ENCODE measurements at regions not wholly inside any gene's neighbourhood (a gene's known extent, or its start where the extent isn't known, plus 50 kb on each side); places are given as distances from the start of the nearest gene placed in this dataset.

DNA sequence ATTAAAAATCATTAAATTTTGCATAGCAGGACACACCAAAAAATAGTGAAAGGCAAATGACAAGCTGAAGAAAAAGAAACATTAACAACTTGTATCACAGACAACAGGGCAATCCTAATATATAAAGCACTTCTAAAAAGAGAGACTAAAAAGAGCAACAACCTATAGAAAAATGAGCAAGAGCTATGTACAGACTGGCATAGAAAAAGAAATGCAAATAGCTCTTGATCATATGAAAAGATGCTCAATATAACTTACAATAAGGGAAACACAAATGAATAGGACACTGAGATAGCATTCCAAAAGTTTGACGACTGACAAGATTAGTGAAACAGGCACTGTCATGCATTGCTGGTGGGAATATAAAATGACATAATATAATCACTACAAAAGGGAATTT is 235.9 kb downstream of the SEC61B start:
- H3K27me3 ChIP-seq = no peaks in the 10 kb centered on the region
- no peaks in the 10 kb centered on the region for H3K9me3 ChIP-seq
- WGBS, 3 donors = 87 to 89% (median 89%) methylated on average over 1 of the region's 1 CpG
- no peak overlapping the region for H3K27ac ChIP-seq
- TF ChIP-seq, protein P1, sequence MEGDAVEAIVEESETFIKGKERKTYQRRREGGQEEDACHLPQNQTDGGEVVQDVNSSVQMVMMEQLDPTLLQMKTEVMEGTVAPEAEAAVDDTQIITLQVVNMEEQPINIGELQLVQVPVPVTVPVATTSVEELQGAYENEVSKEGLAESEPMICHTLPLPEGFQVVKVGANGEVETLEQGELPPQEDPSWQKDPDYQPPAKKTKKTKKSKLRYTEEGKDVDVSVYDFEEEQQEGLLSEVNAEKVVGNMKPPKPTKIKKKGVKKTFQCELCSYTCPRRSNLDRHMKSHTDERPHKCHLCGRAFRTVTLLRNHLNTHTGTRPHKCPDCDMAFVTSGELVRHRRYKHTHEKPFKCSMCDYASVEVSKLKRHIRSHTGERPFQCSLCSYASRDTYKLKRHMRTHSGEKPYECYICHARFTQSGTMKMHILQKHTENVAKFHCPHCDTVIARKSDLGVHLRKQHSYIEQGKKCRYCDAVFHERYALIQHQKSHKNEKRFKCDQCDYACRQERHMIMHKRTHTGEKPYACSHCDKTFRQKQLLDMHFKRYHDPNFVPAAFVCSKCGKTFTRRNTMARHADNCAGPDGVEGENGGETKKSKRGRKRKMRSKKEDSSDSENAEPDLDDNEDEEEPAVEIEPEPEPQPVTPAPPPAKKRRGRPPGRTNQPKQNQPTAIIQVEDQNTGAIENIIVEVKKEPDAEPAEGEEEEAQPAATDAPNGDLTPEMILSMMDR (IDR thresholded peaks at IDR 0.05) = no peak
- no peak for TF ChIP-seq EP300 (IDR thresholded peaks at IDR 0.05)
- TF ChIP-seq POLR2A (IDR thresholded peaks at IDR 0.05) = no peak
- H3K4me1 ChIP-seq (ENCODE audit: insufficient read depth) = no peaks in the 10 kb centered on the region
- no peak for DNase-seq
- intact Hi-C loops (cut with DNase I) = no loop called here
- no peak overlapping the region for H3K4me3 ChIP-seq
- H3K36me3 ChIP-seq = no peaks in the 10 kb centered on the region

DNA sequence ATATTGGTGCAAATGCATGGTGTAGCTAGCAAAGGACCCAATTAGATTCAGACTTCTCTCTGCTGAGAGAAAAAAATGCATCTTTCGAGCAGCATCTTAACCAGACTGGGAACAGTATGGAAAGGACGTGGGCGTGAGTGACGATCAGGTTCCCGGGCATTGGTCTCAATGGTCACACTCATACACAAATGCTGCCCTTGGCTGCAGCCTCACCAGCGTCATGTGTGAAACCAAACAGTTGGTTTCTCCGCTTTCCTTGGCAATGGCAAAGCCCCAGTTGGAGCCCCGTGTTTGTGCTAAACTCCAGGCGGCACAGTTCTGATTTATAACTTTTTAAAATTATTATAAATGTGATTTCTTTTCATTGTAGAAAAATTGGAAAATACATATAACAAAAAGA is 237.8 kb downstream of the SEC61B start:
- Histone ChIP-seq H3K9me3 (no peaks in the 10 kb centered on the region), H3K27ac (no peak overlapping the region), H3K36me3 (no peaks in the 10 kb centered on the region), H3K4me3 (no peak overlapping the region), H3K4me1 (ENCODE audit: insufficient read depth) (no peaks in the 10 kb centered on the region), H3K27me3 (no peaks in the 10 kb centered on the region)
- DNase-seq = no peak
- intact Hi-C loops (cut with DNase I) = no loop called here
- 89 to 95% (median 90%) methylated on average over 9 of the region's 9 CpGs for WGBS, 3 donors
- no peak for TF ChIP-seq EP300 (IDR thresholded peaks at IDR 0.05)
- TF ChIP-seq, protein P1 (IDR thresholded peaks at IDR 0.05) = no peak
- TF ChIP-seq POLR2A (IDR thresholded peaks at IDR 0.05) = no peak

DNA sequence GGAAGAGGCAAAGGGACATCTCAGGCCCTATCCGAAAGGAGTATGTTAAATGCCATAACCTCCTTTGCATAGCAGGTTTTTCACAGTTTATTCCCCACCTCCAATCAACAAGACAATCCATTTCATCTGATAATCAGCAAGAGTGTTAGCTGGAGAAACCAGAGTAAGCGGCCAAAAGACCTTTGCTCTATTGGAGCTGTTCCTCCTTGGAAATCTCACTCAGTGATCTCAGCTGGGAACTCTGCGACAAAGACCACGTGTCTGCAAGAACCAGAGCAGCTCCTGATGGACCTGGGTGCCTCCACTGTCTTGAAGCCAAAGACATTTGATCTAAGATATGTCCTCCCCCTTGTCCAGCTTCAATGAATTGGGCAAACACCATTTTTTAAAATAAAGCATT is 241.0 kb downstream of the SEC61B start:
- Histone ChIP-seq H3K36me3 (no peaks in the 10 kb centered on the region), H3K9me3 (no peaks in the 10 kb centered on the region), H3K27ac (no peak overlapping the region), H3K4me1 (ENCODE audit: insufficient read depth) (no peaks in the 10 kb centered on the region), H3K4me3 (no peak overlapping the region), H3K27me3 (no peaks in the 10 kb centered on the region)
- intact Hi-C loops (cut with DNase I) = no loop called here
- 91 to 94% (median 93%) methylated on average over 4 of the region's 4 CpGs for WGBS, 3 donors
- no peak for TF ChIP-seq POLR2A (IDR thresholded peaks at IDR 0.05)
- no peak for TF ChIP-seq EP300 (IDR thresholded peaks at IDR 0.05)
- TF ChIP-seq, protein P1 (IDR thresholded peaks at IDR 0.05) = no peak
- no peak for DNase-seq

DNA sequence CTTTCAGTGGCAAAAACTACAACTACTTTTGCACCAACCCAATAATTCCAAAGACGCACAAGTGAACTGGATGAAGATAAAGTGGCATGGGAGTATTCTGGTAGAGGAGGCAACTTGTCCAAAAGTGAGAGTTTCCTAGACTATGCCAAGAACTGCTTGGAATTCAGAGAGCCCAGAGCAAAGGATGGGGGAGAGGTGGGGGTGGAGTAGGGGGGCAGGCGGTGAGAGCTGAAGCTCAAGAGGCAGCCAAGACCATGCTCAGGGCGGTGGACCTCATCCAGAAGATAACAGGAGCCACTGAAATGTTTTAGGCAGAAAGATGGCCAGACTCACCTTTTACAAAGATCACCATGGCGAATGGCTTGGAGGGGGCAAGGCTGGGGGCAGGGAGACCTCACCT is 242.5 kb downstream of the SEC61B start:
- intact Hi-C loops (cut with DNase I) = no loop called here
- WGBS, 3 donors = 60 to 74% (median 61%) methylated on average over 4 of the region's 4 CpGs
- Histone ChIP-seq H3K36me3 (no peaks in the 10 kb centered on the region), H3K4me3 (no peak overlapping the region), H3K4me1 (ENCODE audit: insufficient read depth) (no peaks in the 10 kb centered on the region), H3K27ac (no peak overlapping the region), H3K27me3 (no peaks in the 10 kb centered on the region), H3K9me3 (no peaks in the 10 kb centered on the region)
- no peak for DNase-seq
- TF ChIP-seq POLR2A (IDR thresholded peaks at IDR 0.05) (no peak), EP300 (IDR thresholded peaks at IDR 0.05) (no peak)
- TF ChIP-seq, protein P1 (IDR thresholded peaks at IDR 0.05) = no peak
